Liver (tissue), 8 donors: ENCODE measurements at regions not wholly inside any gene's neighbourhood (a gene's known extent, or its start where the extent isn't known, plus 50 kb on each side); places are given as distances from the start of the nearest gene placed in this dataset.

Experiments used
- DNase-seq: peaks from one replicate; pipeline ENCODE4 v3.0.0-alpha.2; 2017; ENCODE audit warnings: low spot score
- H3K27ac ChIP-seq, 2 donors: one replicate each; pipeline ENCODE4 v1.7.0; 2013; ENCODE audit warnings: inconsistent platforms in 2 of 2, low read length in 2 of 2, control low read depth in 1 of 2, low read depth in 1 of 2, mild to moderate bottlenecking in 1 of 2
- H3K27me3 ChIP-seq, 4 donors: one replicate each; pipeline versions ENCODE4 v1.6.1 to v1.7.0; 2013; ENCODE audit warnings: low read length in 3 of 4, inconsistent platforms in 1 of 4, mild to moderate bottlenecking in 1 of 4, moderate library complexity in 1 of 4; ENCODE audit not compliant: control insufficient read depth in 4 of 4, insufficient read depth in 4 of 4
- H3K36me3 ChIP-seq, 4 donors: one replicate each; pipeline versions ENCODE4 v1.6.1 to v1.7.0; 2013; ENCODE audit warnings: low read length in 3 of 4, mild to moderate bottlenecking in 3 of 4, low read depth in 1 of 4, moderate library complexity in 1 of 4; ENCODE audit not compliant: control insufficient read depth in 4 of 4, insufficient read depth in 3 of 4
- H3K4me1 ChIP-seq, 4 donors: one replicate each; pipeline versions ENCODE4 v1.6.1 to v1.7.0; 2013; ENCODE audit warnings: low read length in 3 of 4, mild to moderate bottlenecking in 3 of 4, moderate library complexity in 1 of 4; ENCODE audit not compliant: control insufficient read depth in 4 of 4, insufficient read depth in 4 of 4
- H3K4me3 ChIP-seq, 3 donors: one replicate each; pipeline versions ENCODE4 v1.6.1 to v1.7.0; 2013; ENCODE audit warnings: low read length in 3 of 3, control low read depth in 1 of 3, low read depth in 1 of 3, mild to moderate bottlenecking in 1 of 3
- H3K9ac ChIP-seq, 2 donors: one replicate each; pipeline ENCODE4 v1.7.0; 2013; ENCODE audit warnings: low read length in 2 of 2, mild to moderate bottlenecking in 2 of 2, moderate library complexity in 2 of 2, control low read depth in 1 of 2, low read depth in 1 of 2
- H3K9me3 ChIP-seq, 4 donors: one replicate each; pipeline versions ENCODE4 v1.6.1 to v1.7.0; 2013; ENCODE audit warnings: low read length in 3 of 4; ENCODE audit not compliant: control insufficient read depth in 4 of 4
- EGR1 ChIP-seq, 2 donors: IDR thresholded peaks; 2 replicates each; pipeline ENCODE4 v1.6.1; 2016 to 2018; ENCODE audit warnings: antibody characterized with exemption in 2 of 2, low read depth in 2 of 2
- FOXA1 ChIP-seq: IDR thresholded peaks from 2 replicates; pipeline ENCODE4 v1.6.1; 2016; ENCODE audit warnings: antibody characterized with exemption
- FOXA2 ChIP-seq: IDR thresholded peaks from 2 replicates; pipeline ENCODE4 v1.6.1; 2016; ENCODE audit warnings: antibody characterized with exemption
- GABPA ChIP-seq, 2 donors: IDR thresholded peaks in 1 of 2; conservative IDR thresholded peaks in 1 of 2; 2 replicates each; pipeline ENCODE4 v1.6.1; 2016; ENCODE audit warnings: antibody characterized with exemption in 2 of 2, mild to moderate bottlenecking in 1 of 2, moderate library complexity in 1 of 2
- HNF4A ChIP-seq, 2 donors: conservative IDR thresholded peaks; 2 replicates each; pipeline ENCODE4 v1.6.1; 2016; ENCODE audit warnings: antibody characterized with exemption in 2 of 2, mild to moderate bottlenecking in 2 of 2
- JUND ChIP-seq, 2 donors: IDR thresholded peaks; 2 replicates each; pipeline ENCODE4 v1.6.1; 2016; ENCODE audit warnings: antibody characterized with exemption in 2 of 2
- NR2F2 ChIP-seq: IDR thresholded peaks from 2 replicates; pipeline ENCODE4 v1.6.1; 2016; ENCODE audit warnings: antibody characterized with exemption
- RAD21 ChIP-seq, 2 donors: IDR thresholded peaks; 2 replicates each; pipeline ENCODE4 v1.6.1; 2016; ENCODE audit warnings: antibody characterized with exemption in 2 of 2, mild to moderate bottlenecking in 2 of 2
- RXRA ChIP-seq, 2 donors: IDR thresholded peaks; 2 replicates each; pipeline ENCODE4 v1.6.1; 2017 to 2018; ENCODE audit warnings: antibody characterized with exemption in 2 of 2, mild to moderate bottlenecking in 1 of 2
- SP1 ChIP-seq: IDR thresholded peaks from 2 replicates; pipeline ENCODE4 v1.6.1; 2018; ENCODE audit warnings: antibody characterized with exemption, mild to moderate bottlenecking
- TAF1 ChIP-seq: conservative IDR thresholded peaks from 2 replicates; pipeline ENCODE4 v1.6.1; 2016; ENCODE audit warnings: antibody characterized with exemption, mild to moderate bottlenecking
- YY1 ChIP-seq: IDR thresholded peaks from 2 replicates; pipeline ENCODE4 v1.6.1; 2016; ENCODE audit warnings: antibody characterized with exemption, mild to moderate bottlenecking
- ZBTB33 ChIP-seq: IDR thresholded peaks from 2 replicates; pipeline ENCODE4 v1.6.1; 2016; ENCODE audit warnings: antibody characterized with exemption
- WGBS: extraction: QIAGEN DNeasy Blood & Tissue Kit; methylation state at CpG from one replicate; pipeline ENCODE4 v1.1.7; 2013; 5-methylcytosine and 5-hydroxymethylcytosine counted together
- TF ChIP-seq, protein P1 (sequence below): IDR thresholded peaks from 2 replicates; pipeline ENCODE4 v1.6.1; 2016; ENCODE audit warnings: antibody characterized with exemption, mild to moderate bottlenecking
- TF ChIP-seq, protein P2 (sequence below): IDR thresholded peaks from 2 replicates; pipeline ENCODE4 v1.6.1; 2016; ENCODE audit warnings: antibody characterized with exemption
- TF ChIP-seq, protein P3 (sequence below): fragments of 150-350 bp; IDR thresholded peaks from 2 replicates; pipeline ENCODE4 v1.5.1; 2017; ENCODE audit warnings: improper control_type of control experiment, low read depth, low read length; ENCODE audit not compliant: missing input control
- donor health status: healthy.
- donor health status: healthy.
- donor health status: healthy.
- donor health status: healthy.
- donor health status: healthy.

- TF ChIP-seq, protein P1, sequence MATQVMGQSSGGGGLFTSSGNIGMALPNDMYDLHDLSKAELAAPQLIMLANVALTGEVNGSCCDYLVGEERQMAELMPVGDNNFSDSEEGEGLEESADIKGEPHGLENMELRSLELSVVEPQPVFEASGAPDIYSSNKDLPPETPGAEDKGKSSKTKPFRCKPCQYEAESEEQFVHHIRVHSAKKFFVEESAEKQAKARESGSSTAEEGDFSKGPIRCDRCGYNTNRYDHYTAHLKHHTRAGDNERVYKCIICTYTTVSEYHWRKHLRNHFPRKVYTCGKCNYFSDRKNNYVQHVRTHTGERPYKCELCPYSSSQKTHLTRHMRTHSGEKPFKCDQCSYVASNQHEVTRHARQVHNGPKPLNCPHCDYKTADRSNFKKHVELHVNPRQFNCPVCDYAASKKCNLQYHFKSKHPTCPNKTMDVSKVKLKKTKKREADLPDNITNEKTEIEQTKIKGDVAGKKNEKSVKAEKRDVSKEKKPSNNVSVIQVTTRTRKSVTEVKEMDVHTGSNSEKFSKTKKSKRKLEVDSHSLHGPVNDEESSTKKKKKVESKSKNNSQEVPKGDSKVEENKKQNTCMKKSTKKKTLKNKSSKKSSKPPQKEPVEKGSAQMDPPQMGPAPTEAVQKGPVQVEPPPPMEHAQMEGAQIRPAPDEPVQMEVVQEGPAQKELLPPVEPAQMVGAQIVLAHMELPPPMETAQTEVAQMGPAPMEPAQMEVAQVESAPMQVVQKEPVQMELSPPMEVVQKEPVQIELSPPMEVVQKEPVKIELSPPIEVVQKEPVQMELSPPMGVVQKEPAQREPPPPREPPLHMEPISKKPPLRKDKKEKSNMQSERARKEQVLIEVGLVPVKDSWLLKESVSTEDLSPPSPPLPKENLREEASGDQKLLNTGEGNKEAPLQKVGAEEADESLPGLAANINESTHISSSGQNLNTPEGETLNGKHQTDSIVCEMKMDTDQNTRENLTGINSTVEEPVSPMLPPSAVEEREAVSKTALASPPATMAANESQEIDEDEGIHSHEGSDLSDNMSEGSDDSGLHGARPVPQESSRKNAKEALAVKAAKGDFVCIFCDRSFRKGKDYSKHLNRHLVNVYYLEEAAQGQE: no peak
- TF ChIP-seq ZBTB33 (no peak), RXRA (IDR thresholded peaks at IDR 0.05) (no peak), SP1 (no peak), GABPA (IDR thresholded peaks at IDR 0.05 in 1 of 2, conservative IDR thresholded peaks at IDR 0.05 in 1 of 2) (no peak), NR2F2 (no peak), HNF4A (conservative IDR thresholded peaks at IDR 0.05) (no peak), RAD21 (IDR thresholded peaks at IDR 0.05) (no peak), FOXA1 (no peak)
- TF ChIP-seq, protein P2, sequence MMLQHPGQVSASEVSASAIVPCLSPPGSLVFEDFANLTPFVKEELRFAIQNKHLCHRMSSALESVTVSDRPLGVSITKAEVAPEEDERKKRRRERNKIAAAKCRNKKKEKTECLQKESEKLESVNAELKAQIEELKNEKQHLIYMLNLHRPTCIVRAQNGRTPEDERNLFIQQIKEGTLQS: no peak
- Histone ChIP-seq H3K36me3 (no peaks in the 10 kb centered on the region), H3K4me1 (no peaks in the 10 kb centered on the region), H3K27me3 (no peaks in the 10 kb centered on the region), H3K9ac (no peak overlapping the region), H3K4me3 (no peak overlapping the region), H3K27ac (no peak overlapping the region), H3K9me3 (no peaks in the 10 kb centered on the region)
- no peak for DNase-seq
- 89% methylated on average over 2 of the region's 2 CpGs for WGBS
Observed at GRCh38 chr2:15751477-15751876, 159.8 kb downstream of the DDX1 start.

DNA sequence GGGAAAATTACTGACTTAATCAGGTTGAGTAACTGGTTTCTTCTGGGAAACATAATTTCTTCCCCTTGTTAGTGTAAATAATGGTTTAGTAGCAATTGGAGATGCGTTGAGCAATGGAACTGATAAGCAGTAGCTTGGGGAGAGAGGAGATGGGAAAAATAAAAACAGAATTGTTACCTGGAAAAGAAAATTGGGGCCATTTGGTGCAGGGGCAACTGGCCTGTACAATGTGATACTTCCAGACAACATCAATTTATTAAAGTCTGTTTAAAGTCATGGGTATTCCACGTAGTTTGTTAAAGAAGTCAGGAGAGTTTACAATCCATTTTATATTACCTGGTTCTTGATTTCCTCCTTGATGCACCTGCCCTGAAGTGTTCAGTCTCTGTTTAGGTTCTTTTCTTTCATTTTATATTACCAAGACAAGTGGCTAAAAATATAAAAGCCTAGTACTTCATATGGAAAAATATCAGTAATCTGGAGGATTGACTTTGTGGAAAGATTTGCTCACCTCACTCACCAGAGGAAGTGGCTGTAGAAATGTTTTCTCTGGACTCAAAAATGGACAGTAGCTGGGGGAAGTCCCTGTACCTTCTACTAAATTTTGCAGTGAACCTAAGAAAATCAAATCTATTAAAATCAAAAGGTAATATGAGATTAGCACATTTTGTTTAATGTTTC is 161.0 kb downstream of the DDX1 start:
- no peak for DNase-seq
- 81% methylated on average over 2 of the region's 2 CpGs for WGBS
- H3K27me3 ChIP-seq: no peaks in the 10 kb centered on the region
- H3K27ac ChIP-seq: no peak overlapping the region
- no peaks in the 10 kb centered on the region for H3K36me3 ChIP-seq
- H3K9ac ChIP-seq: no peak overlapping the region
- no peaks in the 10 kb centered on the region for H3K4me1 ChIP-seq
- H3K4me3 ChIP-seq: no peak overlapping the region
- H3K9me3 ChIP-seq: no peaks in the 10 kb centered on the region
- TF ChIP-seq, protein P1: no peak
- TF ChIP-seq JUND (IDR thresholded peaks at IDR 0.05): no peak
- no peak for TF ChIP-seq EGR1 (IDR thresholded peaks at IDR 0.05; ENCODE audit: low read depth in 2 of 2)
- TF ChIP-seq, protein P3, sequence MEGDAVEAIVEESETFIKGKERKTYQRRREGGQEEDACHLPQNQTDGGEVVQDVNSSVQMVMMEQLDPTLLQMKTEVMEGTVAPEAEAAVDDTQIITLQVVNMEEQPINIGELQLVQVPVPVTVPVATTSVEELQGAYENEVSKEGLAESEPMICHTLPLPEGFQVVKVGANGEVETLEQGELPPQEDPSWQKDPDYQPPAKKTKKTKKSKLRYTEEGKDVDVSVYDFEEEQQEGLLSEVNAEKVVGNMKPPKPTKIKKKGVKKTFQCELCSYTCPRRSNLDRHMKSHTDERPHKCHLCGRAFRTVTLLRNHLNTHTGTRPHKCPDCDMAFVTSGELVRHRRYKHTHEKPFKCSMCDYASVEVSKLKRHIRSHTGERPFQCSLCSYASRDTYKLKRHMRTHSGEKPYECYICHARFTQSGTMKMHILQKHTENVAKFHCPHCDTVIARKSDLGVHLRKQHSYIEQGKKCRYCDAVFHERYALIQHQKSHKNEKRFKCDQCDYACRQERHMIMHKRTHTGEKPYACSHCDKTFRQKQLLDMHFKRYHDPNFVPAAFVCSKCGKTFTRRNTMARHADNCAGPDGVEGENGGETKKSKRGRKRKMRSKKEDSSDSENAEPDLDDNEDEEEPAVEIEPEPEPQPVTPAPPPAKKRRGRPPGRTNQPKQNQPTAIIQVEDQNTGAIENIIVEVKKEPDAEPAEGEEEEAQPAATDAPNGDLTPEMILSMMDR: no peak
- TF ChIP-seq YY1: no peak
- no peak for TF ChIP-seq ZBTB33
- TF ChIP-seq NR2F2: no peak
- no peak for TF ChIP-seq GABPA (IDR thresholded peaks at IDR 0.05 in 1 of 2, conservative IDR thresholded peaks at IDR 0.05 in 1 of 2)
- TF ChIP-seq, protein P2: no peak
- TF ChIP-seq FOXA2: no peak
- no peak for TF ChIP-seq TAF1
